WTC11 (cell line): ENCODE measurements at regions not wholly inside any gene's neighbourhood (a gene's known extent, or its start where the extent isn't known, plus 50 kb on each side); places are given as distances from the start of the nearest gene placed in this dataset.

Experiments used
- ATAC-seq: fragments of 200-7000 bp; cut with Tn5 transposase; 2 replicates; pipeline ENCODE4 v1.10.0; 2021; ENCODE audit warnings: mild to moderate bottlenecking, moderate library complexity
- CTCF ChIA-PET: fragments of 300-600 bp; sonication (Branson Sonifier 250); formaldehyde crosslinking; loops from one replicate; lab custom pipeline; 2021; ENCODE audit warnings: antibody characterized with exemption; lab: Charles Lee
- POLR2A ChIA-PET: fragments of 350-600 bp; sonication (Branson Sonifier 250); formaldehyde crosslinking; loops from one replicate; lab custom pipeline; 2021; ENCODE audit warnings: antibody characterized with exemption; lab: Charles Lee
- DNase-seq: peaks from one replicate; pipeline ENCODE4 v3.0.0; 2021; ENCODE audit warnings: low spot score
- H3K27ac Mint-ChIP-seq: 2 replicates; pipeline ENCODE4 v1.8.0; 2021; ENCODE audit warnings: mixed read lengths
- H3K27me3 Mint-ChIP-seq: 2 replicates; pipeline ENCODE4 v1.8.0; 2021; ENCODE audit warnings: low read depth, mild to moderate bottlenecking, moderate library complexity, mixed read lengths
- H3K36me3 Mint-ChIP-seq: 2 replicates; pipeline ENCODE4 v1.8.0; 2021; ENCODE audit warnings: mixed read lengths
- H3K4me1 Mint-ChIP-seq: 2 replicates; pipeline ENCODE4 v1.8.0; 2022; ENCODE audit warnings: mixed read lengths
- H3K4me3 Mint-ChIP-seq: 2 replicates; pipeline ENCODE4 v1.8.0; 2021; ENCODE audit warnings: mild to moderate bottlenecking, moderate library complexity, mixed read lengths
- H3K9me3 Mint-ChIP-seq: 2 replicates; pipeline ENCODE4 v1.8.0; 2021; ENCODE audit warnings: mixed read lengths
- CREM ChIP-seq: sonication (generic); formaldehyde crosslinking; IDR thresholded peaks from 2 replicates; pipeline ENCODE4 v1.8.1; 2022; ENCODE audit warnings: mild to moderate bottlenecking, missing genetic modification reagents, moderate library complexity
- EMX1 ChIP-seq: fragments of 250-450 bp; sonication (Bioruptor Pico); IDR thresholded peaks from 2 replicates; pipeline ENCODE4 v1.8.0; 2021; ENCODE audit warnings: mild to moderate bottlenecking
- ERG ChIP-seq: fragments of 250-450 bp; sonication (Bioruptor Pico); IDR thresholded peaks from 2 replicates; pipeline ENCODE4 v1.8.0; 2021; ENCODE audit warnings: mild to moderate bottlenecking
- ETV6 ChIP-seq: sonication (generic); formaldehyde crosslinking; IDR thresholded peaks from 2 replicates; pipeline ENCODE4 v1.8.1; 2022; ENCODE audit warnings: mild to moderate bottlenecking, missing genetic modification reagents
- GTF2I ChIP-seq: fragments of 250-450 bp; sonication (Bioruptor Pico); conservative IDR thresholded peaks from 2 replicates; pipeline ENCODE4 v1.4.0; 2021; ENCODE audit warnings: mild to moderate bottlenecking
- HMGA2 ChIP-seq: fragments of 250-450 bp; sonication (Bioruptor Pico); IDR thresholded peaks from 2 replicates; pipeline ENCODE4 v1.4.0; 2021; ENCODE audit warnings: mild to moderate bottlenecking, moderate library complexity
- JAZF1 ChIP-seq: fragments of 250-450 bp; sonication (Bioruptor Pico); IDR thresholded peaks from 2 replicates; pipeline ENCODE4 v1.9.0; 2021; ENCODE audit warnings: moderate library complexity, mild to moderate bottlenecking, inconsistent platforms
- JUN ChIP-seq: sonication (generic); formaldehyde crosslinking; IDR thresholded peaks from 2 replicates; pipeline ENCODE4 v1.8.0; 2023; ENCODE audit warnings: mild to moderate bottlenecking, missing genetic modification reagents
- NFE2L1 ChIP-seq: sonication (generic); formaldehyde crosslinking; IDR thresholded peaks from 2 replicates; pipeline ENCODE4 v1.8.1; 2023; ENCODE audit warnings: missing genetic modification reagents
- OVOL2 ChIP-seq: fragments of 250-450 bp; sonication (Bioruptor Pico); IDR thresholded peaks from 2 replicates; pipeline ENCODE4 v1.9.0; 2021; ENCODE audit warnings: mild to moderate bottlenecking, borderline replicate concordance
- PRRX2 ChIP-seq: fragments of 250-450 bp; sonication (Bioruptor Pico); IDR thresholded peaks from 2 replicates; pipeline ENCODE4 v1.8.0; 2021; ENCODE audit warnings: mild to moderate bottlenecking
- TP53 ChIP-seq: sonication (generic); formaldehyde crosslinking; IDR thresholded peaks from 2 replicates; pipeline ENCODE4 v1.8.1; 2023; ENCODE audit warnings: mild to moderate bottlenecking, missing genetic modification reagents
- USF2 ChIP-seq: sonication (generic); formaldehyde crosslinking; IDR thresholded peaks from 2 replicates; pipeline ENCODE4 v1.8.1; 2023; ENCODE audit warnings: mild to moderate bottlenecking, missing genetic modification reagents, moderate library complexity
- ZNF416 ChIP-seq: fragments of 250-450 bp; sonication (Bioruptor Pico); IDR thresholded peaks from 2 replicates; pipeline ENCODE4 v1.9.0; 2021; ENCODE audit warnings: mild to moderate bottlenecking, inconsistent platforms
- TF ChIP-seq, protein P1 (sequence below): sonication (generic); formaldehyde crosslinking; IDR thresholded peaks from 2 replicates; pipeline ENCODE4 v1.8.0; 2023; ENCODE audit warnings: missing genetic modification reagents, mild to moderate bottlenecking, borderline replicate concordance
- TF ChIP-seq, protein P2 (sequence below): fragments of 250-450 bp; sonication (Bioruptor Pico); IDR thresholded peaks from 2 replicates; pipeline ENCODE4 v1.9.0; 2021; ENCODE audit warnings: moderate library complexity, mild to moderate bottlenecking, inconsistent platforms, borderline replicate concordance
- TF ChIP-seq, protein P3 (sequence below): sonication (generic); formaldehyde crosslinking; IDR thresholded peaks from 2 replicates; pipeline ENCODE4 v1.8.0; 2023; ENCODE audit warnings: mild to moderate bottlenecking, missing genetic modification reagents
- TF ChIP-seq, protein P4 (sequence below): sonication (generic); formaldehyde crosslinking; IDR thresholded peaks from 2 replicates; pipeline ENCODE4 v1.8.0; 2022; ENCODE audit warnings: mild to moderate bottlenecking, missing genetic modification reagents
- TF ChIP-seq, protein P5 (sequence below): sonication (generic); formaldehyde crosslinking; conservative IDR thresholded peaks from 2 replicates; pipeline ENCODE4 v1.8.1; 2022; ENCODE audit warnings: mild to moderate bottlenecking, missing genetic modification reagents
- TF ChIP-seq, protein P6 (sequence below): fragments of 250-450 bp; sonication (Bioruptor Pico); IDR thresholded peaks from 2 replicates; pipeline ENCODE4 v2.1.2; 2022; ENCODE audit warnings: mild to moderate bottlenecking, moderate library complexity

GRCh38 chr15:91426412-91426811, 326.4 kb downstream of the SV2B start (continued):
- TF ChIP-seq, protein P1, sequence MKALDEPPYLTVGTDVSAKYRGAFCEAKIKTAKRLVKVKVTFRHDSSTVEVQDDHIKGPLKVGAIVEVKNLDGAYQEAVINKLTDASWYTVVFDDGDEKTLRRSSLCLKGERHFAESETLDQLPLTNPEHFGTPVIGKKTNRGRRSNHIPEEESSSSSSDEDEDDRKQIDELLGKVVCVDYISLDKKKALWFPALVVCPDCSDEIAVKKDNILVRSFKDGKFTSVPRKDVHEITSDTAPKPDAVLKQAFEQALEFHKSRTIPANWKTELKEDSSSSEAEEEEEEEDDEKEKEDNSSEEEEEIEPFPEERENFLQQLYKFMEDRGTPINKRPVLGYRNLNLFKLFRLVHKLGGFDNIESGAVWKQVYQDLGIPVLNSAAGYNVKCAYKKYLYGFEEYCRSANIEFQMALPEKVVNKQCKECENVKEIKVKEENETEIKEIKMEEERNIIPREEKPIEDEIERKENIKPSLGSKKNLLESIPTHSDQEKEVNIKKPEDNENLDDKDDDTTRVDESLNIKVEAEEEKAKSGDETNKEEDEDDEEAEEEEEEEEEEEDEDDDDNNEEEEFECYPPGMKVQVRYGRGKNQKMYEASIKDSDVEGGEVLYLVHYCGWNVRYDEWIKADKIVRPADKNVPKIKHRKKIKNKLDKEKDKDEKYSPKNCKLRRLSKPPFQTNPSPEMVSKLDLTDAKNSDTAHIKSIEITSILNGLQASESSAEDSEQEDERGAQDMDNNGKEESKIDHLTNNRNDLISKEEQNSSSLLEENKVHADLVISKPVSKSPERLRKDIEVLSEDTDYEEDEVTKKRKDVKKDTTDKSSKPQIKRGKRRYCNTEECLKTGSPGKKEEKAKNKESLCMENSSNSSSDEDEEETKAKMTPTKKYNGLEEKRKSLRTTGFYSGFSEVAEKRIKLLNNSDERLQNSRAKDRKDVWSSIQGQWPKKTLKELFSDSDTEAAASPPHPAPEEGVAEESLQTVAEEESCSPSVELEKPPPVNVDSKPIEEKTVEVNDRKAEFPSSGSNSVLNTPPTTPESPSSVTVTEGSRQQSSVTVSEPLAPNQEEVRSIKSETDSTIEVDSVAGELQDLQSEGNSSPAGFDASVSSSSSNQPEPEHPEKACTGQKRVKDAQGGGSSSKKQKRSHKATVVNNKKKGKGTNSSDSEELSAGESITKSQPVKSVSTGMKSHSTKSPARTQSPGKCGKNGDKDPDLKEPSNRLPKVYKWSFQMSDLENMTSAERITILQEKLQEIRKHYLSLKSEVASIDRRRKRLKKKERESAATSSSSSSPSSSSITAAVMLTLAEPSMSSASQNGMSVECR (CRISPR knock-in tag): no peak
- TF ChIP-seq JAZF1 (CRISPR knock-in tag) (no peak), GTF2I (CRISPR knock-in tag) (no peak), TP53 (no peak), ERG (CRISPR knock-in tag) (no peak)
- TF ChIP-seq, protein P2, sequence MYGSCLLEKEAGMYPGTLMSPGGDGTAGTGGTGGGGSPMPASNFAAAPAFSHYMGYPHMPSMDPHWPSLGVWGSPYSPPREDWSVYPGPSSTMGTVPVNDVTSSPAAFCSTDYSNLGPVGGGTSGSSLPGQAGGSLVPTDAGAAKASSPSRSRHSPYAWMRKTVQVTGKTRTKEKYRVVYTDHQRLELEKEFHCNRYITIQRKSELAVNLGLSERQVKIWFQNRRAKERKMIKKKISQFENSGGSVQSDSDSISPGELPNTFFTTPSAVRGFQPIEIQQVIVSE (CRISPR knock-in tag): no peak

- H3K4me1 Mint-ChIP-seq: peaks cover 17% of the 10 kb centered on the region
- ATAC-seq (no peak), DNase-seq (no peak)
- peaks cover 8% of the 10 kb centered on the region for H3K9me3 Mint-ChIP-seq
- no peak overlapping the region for H3K27ac Mint-ChIP-seq
- H3K36me3 Mint-ChIP-seq: peaks cover 9% of the 10 kb centered on the region
- CTCF ChIA-PET: no interaction called here
- H3K27me3 Mint-ChIP-seq: no peaks in the 10 kb centered on the region; the same call in 1 of the 2 replicates
- POLR2A ChIA-PET: no interaction called here
- TF ChIP-seq PRRX2 (CRISPR knock-in tag): no peak
- no peak overlapping the region for H3K4me3 Mint-ChIP-seq
These were observed 329.9 kb downstream of the SV2B start for GRCh38 chr15:91429973-91430372.

GRCh38 chr15:91431041-91431715, 331.1 kb downstream of the SV2B start:
- peaks cover 9% of the 10 kb centered on the region for H3K36me3 Mint-ChIP-seq
- DNase-seq: no peak
- H3K4me3 Mint-ChIP-seq: no peak overlapping the region
- POLR2A ChIA-PET: no interaction called here
- H3K27ac Mint-ChIP-seq: no peak overlapping the region
- no peaks in the 10 kb centered on the region; the same call in 1 of the 2 replicates for H3K27me3 Mint-ChIP-seq
- CTCF ChIA-PET: no interaction called here
- H3K9me3 Mint-ChIP-seq: peaks cover 8% of the 10 kb centered on the region
- ATAC-seq: no peak
- H3K4me1 Mint-ChIP-seq: peaks cover 17% of the 10 kb centered on the region
- no peak for TF ChIP-seq TP53
- TF ChIP-seq HMGA2 (CRISPR knock-in tag): no peak
- TF ChIP-seq, protein P3, sequence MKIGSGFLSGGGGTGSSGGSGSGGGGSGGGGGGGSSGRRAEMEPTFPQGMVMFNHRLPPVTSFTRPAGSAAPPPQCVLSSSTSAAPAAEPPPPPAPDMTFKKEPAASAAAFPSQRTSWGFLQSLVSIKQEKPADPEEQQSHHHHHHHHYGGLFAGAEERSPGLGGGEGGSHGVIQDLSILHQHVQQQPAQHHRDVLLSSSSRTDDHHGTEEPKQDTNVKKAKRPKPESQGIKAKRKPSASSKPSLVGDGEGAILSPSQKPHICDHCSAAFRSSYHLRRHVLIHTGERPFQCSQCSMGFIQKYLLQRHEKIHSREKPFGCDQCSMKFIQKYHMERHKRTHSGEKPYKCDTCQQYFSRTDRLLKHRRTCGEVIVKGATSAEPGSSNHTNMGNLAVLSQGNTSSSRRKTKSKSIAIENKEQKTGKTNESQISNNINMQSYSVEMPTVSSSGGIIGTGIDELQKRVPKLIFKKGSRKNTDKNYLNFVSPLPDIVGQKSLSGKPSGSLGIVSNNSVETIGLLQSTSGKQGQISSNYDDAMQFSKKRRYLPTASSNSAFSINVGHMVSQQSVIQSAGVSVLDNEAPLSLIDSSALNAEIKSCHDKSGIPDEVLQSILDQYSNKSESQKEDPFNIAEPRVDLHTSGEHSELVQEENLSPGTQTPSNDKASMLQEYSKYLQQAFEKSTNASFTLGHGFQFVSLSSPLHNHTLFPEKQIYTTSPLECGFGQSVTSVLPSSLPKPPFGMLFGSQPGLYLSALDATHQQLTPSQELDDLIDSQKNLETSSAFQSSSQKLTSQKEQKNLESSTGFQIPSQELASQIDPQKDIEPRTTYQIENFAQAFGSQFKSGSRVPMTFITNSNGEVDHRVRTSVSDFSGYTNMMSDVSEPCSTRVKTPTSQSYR (CRISPR knock-in tag): no peak
- TF ChIP-seq CREM: no peak
- TF ChIP-seq, protein P4, sequence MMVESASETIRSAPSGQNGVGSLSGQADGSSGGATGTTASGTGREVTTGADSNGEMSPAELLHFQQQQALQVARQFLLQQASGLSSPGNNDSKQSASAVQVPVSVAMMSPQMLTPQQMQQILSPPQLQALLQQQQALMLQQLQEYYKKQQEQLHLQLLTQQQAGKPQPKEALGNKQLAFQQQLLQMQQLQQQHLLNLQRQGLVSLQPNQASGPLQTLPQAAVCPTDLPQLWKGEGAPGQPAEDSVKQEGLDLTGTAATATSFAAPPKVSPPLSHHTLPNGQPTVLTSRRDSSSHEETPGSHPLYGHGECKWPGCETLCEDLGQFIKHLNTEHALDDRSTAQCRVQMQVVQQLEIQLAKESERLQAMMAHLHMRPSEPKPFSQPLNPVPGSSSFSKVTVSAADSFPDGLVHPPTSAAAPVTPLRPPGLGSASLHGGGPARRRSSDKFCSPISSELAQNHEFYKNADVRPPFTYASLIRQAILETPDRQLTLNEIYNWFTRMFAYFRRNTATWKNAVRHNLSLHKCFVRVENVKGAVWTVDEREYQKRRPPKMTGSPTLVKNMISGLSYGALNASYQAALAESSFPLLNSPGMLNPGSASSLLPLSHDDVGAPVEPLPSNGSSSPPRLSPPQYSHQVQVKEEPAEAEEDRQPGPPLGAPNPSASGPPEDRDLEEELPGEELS: no peak
- no peak for TF ChIP-seq EMX1
- TF ChIP-seq ZNF416 (CRISPR knock-in tag): no peak
- TF ChIP-seq USF2 (CRISPR knock-in tag): no peak
- no peak for TF ChIP-seq PRRX2 (CRISPR knock-in tag)
- TF ChIP-seq, protein P5, sequence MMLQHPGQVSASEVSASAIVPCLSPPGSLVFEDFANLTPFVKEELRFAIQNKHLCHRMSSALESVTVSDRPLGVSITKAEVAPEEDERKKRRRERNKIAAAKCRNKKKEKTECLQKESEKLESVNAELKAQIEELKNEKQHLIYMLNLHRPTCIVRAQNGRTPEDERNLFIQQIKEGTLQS (CRISPR knock-in tag): no peak
- TF ChIP-seq, protein P6, sequence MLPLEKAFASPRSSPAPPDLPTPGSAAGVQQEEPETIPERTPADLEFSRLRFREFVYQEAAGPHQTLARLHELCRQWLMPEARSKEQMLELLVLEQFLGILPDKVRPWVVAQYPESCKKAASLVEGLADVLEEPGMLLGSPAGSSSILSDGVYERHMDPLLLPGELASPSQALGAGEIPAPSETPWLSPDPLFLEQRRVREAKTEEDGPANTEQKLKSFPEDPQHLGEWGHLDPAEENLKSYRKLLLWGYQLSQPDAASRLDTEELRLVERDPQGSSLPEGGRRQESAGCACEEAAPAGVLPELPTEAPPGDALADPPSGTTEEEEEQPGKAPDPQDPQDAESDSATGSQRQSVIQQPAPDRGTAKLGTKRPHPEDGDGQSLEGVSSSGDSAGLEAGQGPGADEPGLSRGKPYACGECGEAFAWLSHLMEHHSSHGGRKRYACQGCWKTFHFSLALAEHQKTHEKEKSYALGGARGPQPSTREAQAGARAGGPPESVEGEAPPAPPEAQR: no peak
- TF ChIP-seq NFE2L1 (CRISPR knock-in tag): no peak
- no peak for TF ChIP-seq OVOL2 (CRISPR knock-in tag)
- no peak for TF ChIP-seq ETV6 (CRISPR knock-in tag)
- TF ChIP-seq JUN (CRISPR knock-in tag): no peak
